ENCODE measurements at regions not wholly inside any gene's neighbourhood (a gene's known extent, or its start where the extent isn't known, plus 50 kb on each side); places are given as distances from the start of the nearest gene placed in this dataset.

GRCh38 chr1:96075704-96076455 lies 645.7 kb upstream of the PTBP2 start:
- TF ChIP-seq CTCF (IDR thresholded peaks at IDR 0.05; ENCODE audit: extremely low read depth, insufficient read depth, missing control alignments), result no peak
- in situ Hi-C loops (cut with MboI; ENCODE audit: low pct_unique_long_range_greater_than_20kb, low sequenced_read_pairs, unreplicated experiment), result no loop called here
- DNase-seq (ENCODE audit: low spot score), result no peak

DNA sequence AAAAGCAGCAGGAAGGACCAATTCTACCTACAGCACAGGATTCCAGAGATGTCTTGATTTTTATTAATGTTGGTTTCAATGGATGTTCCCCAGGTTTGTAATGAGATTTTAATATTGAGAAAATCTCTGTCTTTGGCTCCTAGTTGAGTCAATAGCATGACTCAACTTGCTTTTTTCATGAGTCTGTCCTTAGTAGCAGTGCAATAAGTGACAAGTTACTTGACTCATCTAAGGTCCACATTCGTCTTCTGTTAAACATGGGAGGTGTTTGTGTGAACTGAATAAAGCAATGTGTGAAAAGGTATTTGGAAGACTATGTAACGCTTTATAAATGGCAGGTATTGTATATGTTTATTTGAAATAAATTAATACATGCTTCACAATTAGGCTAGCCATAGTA lies 645.0 kb upstream of the PTBP2 start:
- in situ Hi-C loops (cut with MboI; ENCODE audit: low pct_unique_long_range_greater_than_20kb, low sequenced_read_pairs, unreplicated experiment), result no loop called here
- DNase-seq (ENCODE audit: low spot score), result no peak
- no peak for TF ChIP-seq CTCF (IDR thresholded peaks at IDR 0.05; ENCODE audit: extremely low read depth, insufficient read depth, missing control alignments)

DNA sequence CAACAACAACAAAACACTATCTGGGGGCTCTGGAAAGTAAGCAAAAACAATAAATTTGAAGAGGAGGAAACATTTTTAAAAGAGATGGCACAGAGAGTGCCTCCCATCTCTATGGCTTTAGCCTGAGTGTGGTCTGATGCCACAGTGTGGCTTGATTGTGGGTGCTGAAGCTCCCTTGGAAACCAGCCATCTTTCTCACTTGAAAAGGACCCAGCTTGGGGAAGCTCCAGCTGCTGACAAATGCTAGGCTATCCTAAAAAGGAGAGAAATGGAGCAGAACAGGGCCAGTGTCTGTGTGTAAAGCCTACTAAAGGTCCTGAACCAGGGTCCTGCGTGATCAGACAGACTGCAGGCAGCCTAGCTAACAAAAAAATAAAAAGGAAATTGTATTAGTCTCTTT lies 642.0 kb upstream of the PTBP2 start:
- no peak for TF ChIP-seq CTCF (IDR thresholded peaks at IDR 0.05; ENCODE audit: extremely low read depth, insufficient read depth, missing control alignments)
- in situ Hi-C loops (cut with MboI; ENCODE audit: low pct_unique_long_range_greater_than_20kb, low sequenced_read_pairs, unreplicated experiment), result no loop called here
- no peak for DNase-seq (ENCODE audit: low spot score)

GRCh38 chr1:96080925-96081324 lies 640.7 kb upstream of the PTBP2 start:
- no peak for DNase-seq (ENCODE audit: low spot score)
- in situ Hi-C loops (cut with MboI; ENCODE audit: low pct_unique_long_range_greater_than_20kb, low sequenced_read_pairs, unreplicated experiment), result no loop called here
- no peak for TF ChIP-seq CTCF (IDR thresholded peaks at IDR 0.05; ENCODE audit: extremely low read depth, insufficient read depth, missing control alignments)

DNA sequence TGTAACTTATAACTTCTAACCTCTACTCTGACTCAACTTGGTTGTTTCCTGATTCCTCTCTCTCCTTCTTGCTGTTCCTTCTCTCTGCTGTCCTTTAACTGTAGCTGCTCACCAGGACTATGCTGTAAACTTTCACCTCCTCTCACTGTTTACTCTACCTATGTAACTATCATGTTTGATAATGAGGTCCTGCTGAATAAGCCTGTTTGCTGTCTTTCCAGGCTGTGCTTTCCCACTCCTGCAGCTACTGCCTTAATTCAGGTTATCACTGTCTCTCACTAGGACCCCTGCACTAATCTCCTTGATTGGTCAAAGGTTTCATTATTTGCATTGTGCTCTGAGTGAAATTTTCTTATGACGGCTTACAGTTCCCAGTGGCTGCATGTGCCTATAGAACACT lies 633.9 kb upstream of the PTBP2 start:
- no peak for DNase-seq (ENCODE audit: low spot score)
- in situ Hi-C loops (cut with MboI; ENCODE audit: low pct_unique_long_range_greater_than_20kb, low sequenced_read_pairs, unreplicated experiment), result no loop called here
- no peak for TF ChIP-seq CTCF (IDR thresholded peaks at IDR 0.05; ENCODE audit: extremely low read depth, insufficient read depth, missing control alignments)

GRCh38 chr1:96090134-96090533 lies 631.5 kb upstream of the PTBP2 start:
- no peak for DNase-seq (ENCODE audit: low spot score)
- TF ChIP-seq CTCF (IDR thresholded peaks at IDR 0.05; ENCODE audit: extremely low read depth, insufficient read depth, missing control alignments), result no peak
- in situ Hi-C loops (cut with MboI; ENCODE audit: low pct_unique_long_range_greater_than_20kb, low sequenced_read_pairs, unreplicated experiment), result no loop called here
